ENCODE measurements at regions not wholly inside any gene's neighbourhood (a gene's known extent, or its start where the extent isn't known, plus 50 kb on each side); places are given as distances from the start of the nearest gene placed in this dataset.

GRCh38 chr14:104439625-104440024 lies 139.9 kb upstream of the C14orf180 start:
- no peak for DNase-seq (ENCODE audit: low read depth in 2 of 2)

- DNase-seq (ENCODE audit: low read depth in 2 of 2), result no peak
Measured at GRCh38 chr14:104440297-104440956, 139.1 kb upstream of the C14orf180 start.

- DNase-seq (ENCODE audit: low read depth in 2 of 2), result no peak
Measured at GRCh38 chr14:104441275-104442106, 138.1 kb upstream of the C14orf180 start.

GRCh38 chr14:104442107-104442551 lies 137.4 kb upstream of the C14orf180 start:
- DNase-seq (ENCODE audit: low read depth in 2 of 2), result no peak

- no peak for DNase-seq (ENCODE audit: low read depth in 2 of 2)
Measured at GRCh38 chr14:104442631-104443390, 136.8 kb upstream of the C14orf180 start.

- DNase-seq (ENCODE audit: low read depth in 2 of 2), result no peak
Measured at GRCh38 chr14:104443391-104444158, 136.0 kb upstream of the C14orf180 start.

GRCh38 chr14:104444159-104445030 lies 135.2 kb upstream of the C14orf180 start:
- no peak for DNase-seq (ENCODE audit: low read depth in 2 of 2)

GRCh38 chr14:104445086-104445485 lies 134.5 kb upstream of the C14orf180 start:
- DNase-seq (ENCODE audit: low read depth in 2 of 2), result no peak

GRCh38 chr14:104445832-104446381 lies 133.7 kb upstream of the C14orf180 start:
- no peak for DNase-seq (ENCODE audit: low read depth in 2 of 2)

- no peak for DNase-seq (ENCODE audit: low read depth in 2 of 2)
Measured at GRCh38 chr14:104446611-104447010, 133.0 kb upstream of the C14orf180 start.

- DNase-seq (ENCODE audit: low read depth in 2 of 2), result no peak
Measured at GRCh38 chr14:104447750-104448149, 131.8 kb upstream of the C14orf180 start.

GRCh38 chr14:104448321-104448720 lies 131.2 kb upstream of the C14orf180 start:
- no peak for DNase-seq (ENCODE audit: low read depth in 2 of 2)

GRCh38 chr14:104448721-104449120 lies 130.8 kb upstream of the C14orf180 start:
- DNase-seq (ENCODE audit: low read depth in 2 of 2), result no peak

GRCh38 chr14:104450811-104451401 lies 128.7 kb upstream of the C14orf180 start:
- no peak for DNase-seq (ENCODE audit: low read depth in 2 of 2)

- no peak for DNase-seq (ENCODE audit: low read depth in 2 of 2)
Measured at GRCh38 chr14:104451474-104451873, 128.1 kb upstream of the C14orf180 start.

GRCh38 chr14:104458845-104459244 lies 120.7 kb upstream of the C14orf180 start:
- DNase-seq (ENCODE audit: low read depth in 2 of 2), result no peak

GRCh38 chr14:104460791-104461651 lies 118.5 kb upstream of the C14orf180 start:
- no peak for DNase-seq (ENCODE audit: low read depth in 2 of 2)

GRCh38 chr14:104461676-104462449 lies 117.7 kb upstream of the C14orf180 start:
- DNase-seq (ENCODE audit: low read depth in 2 of 2), result no peak

Measured in stimulated activated CD4-positive, alpha-beta T cell treated with anti-CD3 and anti-CD28 coated beads, Interleukin-4, amount 100 ng/mL, for 48 hours (primary cell).